Activated CD8-positive, alpha-beta T cell treated with anti-CD3 and anti-CD28 coated beads, Interleukin-2, amount 10 ng/mL, durations not matched to agents 7 days and 5 days (primary cell): ENCODE measurements at regions not wholly inside any gene's neighbourhood (a gene's known extent, or its start where the extent isn't known, plus 50 kb on each side); places are given as distances from the start of the nearest gene placed in this dataset.

ENCODE experiments used
- ATAC-seq: fragments of 150-1000 bp; cut with Tn5 transposase; one replicate; pipeline ENCODE4 v1.10.0; 2021; ENCODE audit warnings: moderate library complexity
- CTCF ChIA-PET: fragments of 350-600 bp; sonication (Branson Sonifier 250); formaldehyde crosslinking; loops from one replicate; lab custom pipeline; 2021; ENCODE audit warnings: antibody characterized with exemption; lab: Charles Lee
- POLR2A ChIA-PET: fragments of 350-600 bp; sonication (Branson Sonifier 250); formaldehyde crosslinking; loops from one replicate; lab custom pipeline; 2021; ENCODE audit warnings: antibody characterized with exemption; lab: Charles Lee
- DNase-seq: peaks from one replicate; pipeline ENCODE4 v3.0.0-alpha.2; 2020
- H3K27ac Mint-ChIP-seq: one replicate; pipeline ENCODE4 v1.8.0; 2021; ENCODE audit warnings: mild to moderate bottlenecking, mixed read lengths
- H3K27me3 Mint-ChIP-seq: one replicate; pipeline ENCODE4 v1.8.0; 2021; ENCODE audit warnings: low read depth, mixed read lengths
- H3K36me3 Mint-ChIP-seq: one replicate; pipeline ENCODE4 v1.8.0; 2021; ENCODE audit warnings: low read depth, mixed read lengths
- H3K4me1 Mint-ChIP-seq: one replicate; pipeline ENCODE4 v1.8.0; 2021; ENCODE audit warnings: low read depth, mixed read lengths
- H3K4me3 Mint-ChIP-seq: one replicate; pipeline ENCODE4 v1.8.0; 2021; ENCODE audit warnings: mild to moderate bottlenecking, mixed read lengths
- H3K9me3 Mint-ChIP-seq: one replicate; pipeline ENCODE4 v1.8.0; 2022; ENCODE audit warnings: mixed read lengths; ENCODE audit not compliant: insufficient read depth

- POLR2A ChIA-PET: no interaction called here
These were observed 164.1 kb upstream of the IGSF21 start for GRCh38 chr1:17943506-17943905.

GRCh38 chr1:17944646-17945045 lies 163.0 kb upstream of the IGSF21 start:
- ChIA-PET POLR2A (no interaction called here), CTCF (no interaction called here)
- Mint-ChIP-seq H3K36me3 (no peaks in the 10 kb centered on the region), H3K27me3 (no peaks in the 10 kb centered on the region), H3K27ac (no peak overlapping the region), H3K4me3 (no peak overlapping the region), H3K9me3 (no peaks in the 10 kb centered on the region), H3K4me1 (no peaks in the 10 kb centered on the region)
- ATAC-seq (no peak), DNase-seq (no peak)

More at GRCh38 chr1:17943506-17943905, 164.1 kb upstream of the IGSF21 start:
- Mint-ChIP-seq H3K4me3 (no peak overlapping the region), H3K4me1 (no peaks in the 10 kb centered on the region), H3K27me3 (no peaks in the 10 kb centered on the region), H3K27ac (no peak overlapping the region), H3K36me3 (no peaks in the 10 kb centered on the region), H3K9me3 (no peaks in the 10 kb centered on the region)
- DNase-seq: no peak
- no peak for ATAC-seq
- CTCF ChIA-PET: no interaction called here

GRCh38 chr1:17946434-17946833 lies 161.2 kb upstream of the IGSF21 start:
- no peaks in the 10 kb centered on the region for H3K9me3 Mint-ChIP-seq
- H3K4me3 Mint-ChIP-seq: no peak overlapping the region
- no peak for DNase-seq
- H3K27ac Mint-ChIP-seq: no peak overlapping the region
- H3K36me3 Mint-ChIP-seq: no peaks in the 10 kb centered on the region
- POLR2A ChIA-PET: no interaction called here
- H3K4me1 Mint-ChIP-seq: no peaks in the 10 kb centered on the region
- ATAC-seq: no peak
- H3K27me3 Mint-ChIP-seq: no peaks in the 10 kb centered on the region
- CTCF ChIA-PET: no interaction called here

- Mint-ChIP-seq H3K9me3 (no peaks in the 10 kb centered on the region), H3K4me1 (no peaks in the 10 kb centered on the region), H3K27me3 (no peaks in the 10 kb centered on the region), H3K4me3 (no peak overlapping the region), H3K36me3 (no peaks in the 10 kb centered on the region), H3K27ac (no peak overlapping the region)
- CTCF ChIA-PET: no interaction called here
- no peak for ATAC-seq
- DNase-seq: no peak
- POLR2A ChIA-PET: no interaction called here
These were observed 159.0 kb upstream of the IGSF21 start for GRCh38 chr1:17948594-17948993.

- ChIA-PET CTCF (no interaction called here), POLR2A (no interaction called here)
- Mint-ChIP-seq H3K27ac (no peak overlapping the region), H3K4me3 (no peak overlapping the region), H3K9me3 (no peaks in the 10 kb centered on the region), H3K27me3 (no peaks in the 10 kb centered on the region), H3K4me1 (no peaks in the 10 kb centered on the region), H3K36me3 (no peaks in the 10 kb centered on the region)
- no peak for DNase-seq
- no peak for ATAC-seq
These were observed 158.1 kb upstream of the IGSF21 start for GRCh38 chr1:17949511-17949910.

GRCh38 chr1:17950728-17951127 lies 156.9 kb upstream of the IGSF21 start:
- no peak overlapping the region for H3K27ac Mint-ChIP-seq
- no peaks in the 10 kb centered on the region for H3K27me3 Mint-ChIP-seq
- no peak for DNase-seq
- POLR2A ChIA-PET: no interaction called here
- no peaks in the 10 kb centered on the region for H3K9me3 Mint-ChIP-seq
- H3K36me3 Mint-ChIP-seq: no peaks in the 10 kb centered on the region
- no peak overlapping the region for H3K4me3 Mint-ChIP-seq
- no peak for ATAC-seq
- CTCF ChIA-PET: no interaction called here
- no peaks in the 10 kb centered on the region for H3K4me1 Mint-ChIP-seq

DNA sequence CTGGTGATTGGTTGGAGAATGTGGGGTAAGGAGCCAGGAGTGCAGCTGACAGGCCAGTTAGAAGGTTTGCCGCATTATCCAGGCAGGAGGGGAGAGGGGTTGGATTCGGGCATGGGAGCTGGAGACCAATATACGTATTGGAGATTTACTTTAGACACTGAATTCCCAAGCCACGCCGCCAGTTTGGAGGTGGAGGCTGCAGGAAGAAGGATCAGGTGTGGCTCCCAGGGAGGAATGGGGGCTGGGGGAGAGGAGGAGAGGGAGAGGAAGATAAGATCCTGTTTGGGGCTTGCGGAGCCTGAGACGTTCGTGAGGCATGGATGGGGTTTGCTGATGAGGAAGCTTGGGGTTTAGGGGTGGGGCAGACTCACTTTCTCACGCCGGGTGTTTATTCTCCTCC lies 155.1 kb upstream of the IGSF21 start:
- H3K27me3 Mint-ChIP-seq: no peaks in the 10 kb centered on the region
- ChIA-PET CTCF (no interaction called here), POLR2A (no interaction called here)
- DNase-seq (no peak), ATAC-seq (no peak)
- no peaks in the 10 kb centered on the region for H3K36me3 Mint-ChIP-seq
- no peaks in the 10 kb centered on the region for H3K9me3 Mint-ChIP-seq
- no peaks in the 10 kb centered on the region for H3K4me1 Mint-ChIP-seq
- no peak overlapping the region for H3K4me3 Mint-ChIP-seq
- no peak overlapping the region for H3K27ac Mint-ChIP-seq

GRCh38 chr1:17953921-17954320 lies 153.7 kb upstream of the IGSF21 start:
- no peak overlapping the region for H3K4me3 Mint-ChIP-seq
- ATAC-seq: no peak

GRCh38 chr1:17955302-17956285 lies 152.0 kb upstream of the IGSF21 start:
- ATAC-seq (no peak), DNase-seq (no peak)
- Mint-ChIP-seq H3K27ac (no peak overlapping the region), H3K36me3 (no peaks in the 10 kb centered on the region), H3K27me3 (no peaks in the 10 kb centered on the region), H3K4me1 (no peaks in the 10 kb centered on the region), H3K4me3 (no peak overlapping the region), H3K9me3 (no peaks in the 10 kb centered on the region)
- POLR2A ChIA-PET: no interaction called here
- CTCF ChIA-PET: no interaction called here

More at GRCh38 chr1:17953921-17954320, 153.7 kb upstream of the IGSF21 start:
- ChIA-PET CTCF (no interaction called here), POLR2A (no interaction called here)
- Mint-ChIP-seq H3K4me1 (no peaks in the 10 kb centered on the region), H3K9me3 (no peaks in the 10 kb centered on the region), H3K27ac (no peak overlapping the region), H3K36me3 (no peaks in the 10 kb centered on the region), H3K27me3 (no peaks in the 10 kb centered on the region)
- DNase-seq: no peak

- DNase-seq: no peak
- Mint-ChIP-seq H3K9me3 (no peaks in the 10 kb centered on the region), H3K4me3 (no peak overlapping the region), H3K27ac (no peak overlapping the region), H3K4me1 (no peaks in the 10 kb centered on the region), H3K27me3 (no peaks in the 10 kb centered on the region), H3K36me3 (no peaks in the 10 kb centered on the region)
- CTCF ChIA-PET: no interaction called here
- no peak for ATAC-seq
- POLR2A ChIA-PET: no interaction called here
These were observed 149.9 kb upstream of the IGSF21 start for GRCh38 chr1:17957588-17958267.

GRCh38 chr1:17958704-17959103 lies 148.9 kb upstream of the IGSF21 start:
- Mint-ChIP-seq H3K4me3 (no peak overlapping the region), H3K27me3 (no peaks in the 10 kb centered on the region), H3K27ac (no peak overlapping the region), H3K9me3 (no peaks in the 10 kb centered on the region), H3K36me3 (no peaks in the 10 kb centered on the region), H3K4me1 (no peaks in the 10 kb centered on the region)
- ChIA-PET POLR2A (no interaction called here), CTCF (no interaction called here)
- ATAC-seq (no peak), DNase-seq (no peak)

DNA sequence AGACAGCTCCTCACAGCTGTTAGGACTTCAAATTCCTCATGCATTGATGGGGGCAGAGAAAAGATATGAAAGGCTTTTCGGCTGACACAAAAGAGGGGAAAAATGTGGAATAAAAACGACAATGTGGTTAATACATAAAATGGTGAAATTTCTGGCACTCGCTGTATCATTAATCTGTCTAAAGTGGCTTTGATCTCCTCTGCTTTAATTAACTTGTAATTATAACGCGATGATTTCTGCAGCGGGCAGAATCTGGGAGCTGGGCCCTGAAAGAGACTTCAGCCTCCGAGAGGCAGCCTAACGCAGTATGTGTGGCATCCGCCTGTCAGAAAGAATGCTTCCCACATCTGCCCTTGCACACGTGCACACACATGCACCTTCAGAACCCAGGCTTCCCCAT lies 144.1 kb upstream of the IGSF21 start:
- no peaks in the 10 kb centered on the region for H3K4me1 Mint-ChIP-seq
- ChIA-PET POLR2A (no interaction called here), CTCF (no interaction called here)
- no peaks in the 10 kb centered on the region for H3K36me3 Mint-ChIP-seq
- no peak overlapping the region for H3K4me3 Mint-ChIP-seq
- H3K9me3 Mint-ChIP-seq: no peaks in the 10 kb centered on the region
- no peak overlapping the region for H3K27ac Mint-ChIP-seq
- H3K27me3 Mint-ChIP-seq: no peaks in the 10 kb centered on the region
- no peak for DNase-seq
- no peak for ATAC-seq
